H1 (cell line): ENCODE measurements at regions not wholly inside any gene's neighbourhood (a gene's known extent, or its start where the extent isn't known, plus 50 kb on each side); places are given as distances from the start of the nearest gene placed in this dataset.

Source experiments
- GTF2F1 ChIP-seq: IDR thresholded peaks from 2 replicates; pipeline ENCODE4 v1.6.1; 2012; ENCODE audit warnings: low read depth, low read length, improper control_type of control experiment, borderline replicate concordance
- NANOG ChIP-seq: IDR thresholded peaks from 2 replicates; pipeline ENCODE4 v1.6.1; 2011; ENCODE audit warnings: low read length, low read depth, mild to moderate bottlenecking, inconsistent platforms; ENCODE audit not compliant: insufficient read depth, poor library complexity, severe bottlenecking
- SP4 ChIP-seq: IDR thresholded peaks from 2 replicates; pipeline ENCODE4 v1.6.1; 2012; ENCODE audit warnings: low read length, inconsistent platforms
- TF ChIP-seq, protein P1 (sequence below): fragments of 300-600 bp; sonication (generic); IDR thresholded peaks from 2 replicates; pipeline ENCODE4 v1.7.1; 2012; ENCODE audit warnings: low read length, moderate library complexity, mild to moderate bottlenecking, inconsistent platforms; ENCODE audit not compliant: insufficient replicate concordance

- TF ChIP-seq NANOG (no peak), GTF2F1 (no peak), SP4 (no peak)
- TF ChIP-seq, protein P1, sequence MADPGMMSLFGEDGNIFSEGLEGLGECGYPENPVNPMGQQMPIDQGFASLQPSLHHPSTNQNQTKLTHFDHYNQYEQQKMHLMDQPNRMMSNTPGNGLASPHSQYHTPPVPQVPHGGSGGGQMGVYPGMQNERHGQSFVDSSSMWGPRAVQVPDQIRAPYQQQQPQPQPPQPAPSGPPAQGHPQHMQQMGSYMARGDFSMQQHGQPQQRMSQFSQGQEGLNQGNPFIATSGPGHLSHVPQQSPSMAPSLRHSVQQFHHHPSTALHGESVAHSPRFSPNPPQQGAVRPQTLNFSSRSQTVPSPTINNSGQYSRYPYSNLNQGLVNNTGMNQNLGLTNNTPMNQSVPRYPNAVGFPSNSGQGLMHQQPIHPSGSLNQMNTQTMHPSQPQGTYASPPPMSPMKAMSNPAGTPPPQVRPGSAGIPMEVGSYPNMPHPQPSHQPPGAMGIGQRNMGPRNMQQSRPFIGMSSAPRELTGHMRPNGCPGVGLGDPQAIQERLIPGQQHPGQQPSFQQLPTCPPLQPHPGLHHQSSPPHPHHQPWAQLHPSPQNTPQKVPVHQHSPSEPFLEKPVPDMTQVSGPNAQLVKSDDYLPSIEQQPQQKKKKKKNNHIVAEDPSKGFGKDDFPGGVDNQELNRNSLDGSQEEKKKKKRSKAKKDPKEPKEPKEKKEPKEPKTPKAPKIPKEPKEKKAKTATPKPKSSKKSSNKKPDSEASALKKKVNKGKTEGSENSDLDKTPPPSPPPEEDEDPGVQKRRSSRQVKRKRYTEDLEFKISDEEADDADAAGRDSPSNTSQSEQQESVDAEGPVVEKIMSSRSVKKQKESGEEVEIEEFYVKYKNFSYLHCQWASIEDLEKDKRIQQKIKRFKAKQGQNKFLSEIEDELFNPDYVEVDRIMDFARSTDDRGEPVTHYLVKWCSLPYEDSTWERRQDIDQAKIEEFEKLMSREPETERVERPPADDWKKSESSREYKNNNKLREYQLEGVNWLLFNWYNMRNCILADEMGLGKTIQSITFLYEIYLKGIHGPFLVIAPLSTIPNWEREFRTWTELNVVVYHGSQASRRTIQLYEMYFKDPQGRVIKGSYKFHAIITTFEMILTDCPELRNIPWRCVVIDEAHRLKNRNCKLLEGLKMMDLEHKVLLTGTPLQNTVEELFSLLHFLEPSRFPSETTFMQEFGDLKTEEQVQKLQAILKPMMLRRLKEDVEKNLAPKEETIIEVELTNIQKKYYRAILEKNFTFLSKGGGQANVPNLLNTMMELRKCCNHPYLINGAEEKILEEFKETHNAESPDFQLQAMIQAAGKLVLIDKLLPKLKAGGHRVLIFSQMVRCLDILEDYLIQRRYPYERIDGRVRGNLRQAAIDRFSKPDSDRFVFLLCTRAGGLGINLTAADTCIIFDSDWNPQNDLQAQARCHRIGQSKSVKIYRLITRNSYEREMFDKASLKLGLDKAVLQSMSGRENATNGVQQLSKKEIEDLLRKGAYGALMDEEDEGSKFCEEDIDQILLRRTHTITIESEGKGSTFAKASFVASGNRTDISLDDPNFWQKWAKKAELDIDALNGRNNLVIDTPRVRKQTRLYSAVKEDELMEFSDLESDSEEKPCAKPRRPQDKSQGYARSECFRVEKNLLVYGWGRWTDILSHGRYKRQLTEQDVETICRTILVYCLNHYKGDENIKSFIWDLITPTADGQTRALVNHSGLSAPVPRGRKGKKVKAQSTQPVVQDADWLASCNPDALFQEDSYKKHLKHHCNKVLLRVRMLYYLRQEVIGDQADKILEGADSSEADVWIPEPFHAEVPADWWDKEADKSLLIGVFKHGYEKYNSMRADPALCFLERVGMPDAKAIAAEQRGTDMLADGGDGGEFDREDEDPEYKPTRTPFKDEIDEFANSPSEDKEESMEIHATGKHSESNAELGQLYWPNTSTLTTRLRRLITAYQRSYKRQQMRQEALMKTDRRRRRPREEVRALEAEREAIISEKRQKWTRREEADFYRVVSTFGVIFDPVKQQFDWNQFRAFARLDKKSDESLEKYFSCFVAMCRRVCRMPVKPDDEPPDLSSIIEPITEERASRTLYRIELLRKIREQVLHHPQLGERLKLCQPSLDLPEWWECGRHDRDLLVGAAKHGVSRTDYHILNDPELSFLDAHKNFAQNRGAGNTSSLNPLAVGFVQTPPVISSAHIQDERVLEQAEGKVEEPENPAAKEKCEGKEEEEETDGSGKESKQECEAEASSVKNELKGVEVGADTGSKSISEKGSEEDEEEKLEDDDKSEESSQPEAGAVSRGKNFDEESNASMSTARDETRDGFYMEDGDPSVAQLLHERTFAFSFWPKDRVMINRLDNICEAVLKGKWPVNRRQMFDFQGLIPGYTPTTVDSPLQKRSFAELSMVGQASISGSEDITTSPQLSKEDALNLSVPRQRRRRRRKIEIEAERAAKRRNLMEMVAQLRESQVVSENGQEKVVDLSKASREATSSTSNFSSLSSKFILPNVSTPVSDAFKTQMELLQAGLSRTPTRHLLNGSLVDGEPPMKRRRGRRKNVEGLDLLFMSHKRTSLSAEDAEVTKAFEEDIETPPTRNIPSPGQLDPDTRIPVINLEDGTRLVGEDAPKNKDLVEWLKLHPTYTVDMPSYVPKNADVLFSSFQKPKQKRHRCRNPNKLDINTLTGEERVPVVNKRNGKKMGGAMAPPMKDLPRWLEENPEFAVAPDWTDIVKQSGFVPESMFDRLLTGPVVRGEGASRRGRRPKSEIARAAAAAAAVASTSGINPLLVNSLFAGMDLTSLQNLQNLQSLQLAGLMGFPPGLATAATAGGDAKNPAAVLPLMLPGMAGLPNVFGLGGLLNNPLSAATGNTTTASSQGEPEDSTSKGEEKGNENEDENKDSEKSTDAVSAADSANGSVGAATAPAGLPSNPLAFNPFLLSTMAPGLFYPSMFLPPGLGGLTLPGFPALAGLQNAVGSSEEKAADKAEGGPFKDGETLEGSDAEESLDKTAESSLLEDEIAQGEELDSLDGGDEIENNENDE, result no peak
Observed at GRCh38 chr9:135012166-135012565, 75.3 kb upstream of the OLFM1 start (continued).
